A673 (cell line): ENCODE measurements at regions not wholly inside any gene's neighbourhood (a gene's known extent, or its start where the extent isn't known, plus 50 kb on each side); places are given as distances from the start of the nearest gene placed in this dataset.

Experiments used
- BruUV-seq: library from RNA; stranded (reverse); fragments of 400-500 nt; replicated peaks from 2 replicates; lab custom pipeline; 2021; lab: Mats Ljungman, UMichigan
- CTCF ChIA-PET: fragments of 300-600 bp; sonication (Branson Sonifier 250); formaldehyde crosslinking; loops from one replicate; lab custom pipeline; 2022; ENCODE audit warnings: antibody characterized with exemption; lab: Charles Lee
- POLR2A ChIA-PET: fragments of 300-600 bp; sonication (Branson Sonifier 250); formaldehyde crosslinking; loops from one replicate; lab custom pipeline; 2022; ENCODE audit warnings: antibody characterized with exemption; ENCODE audit not compliant: low non-redundant PET; lab: Charles Lee
- DNase-seq: peaks from one replicate; pipeline ENCODE4 v3.0.0-alpha.2; 2015; ENCODE audit warnings: low spot score
- H3K27ac ChIP-seq: fragments of 200-600 bp; sonication (generic); 2 replicates; pipeline ENCODE4 v1.5.1; 2016; ENCODE audit warnings: mixed run types, low read depth, mild to moderate bottlenecking, mixed read lengths, antibody characterized with exemption, low read length; ENCODE audit not compliant: poor library complexity, severe bottlenecking
- H3K27me3 ChIP-seq: fragments of 200-600 bp; sonication (generic); replicated peaks from 2 replicates; pipeline ENCODE4 v1.6.1; 2017; ENCODE audit warnings: mixed run types, low read depth, mild to moderate bottlenecking, mixed read lengths, antibody characterized with exemption, low read length; ENCODE audit not compliant: insufficient read depth, poor library complexity
- H3K36me3 ChIP-seq: fragments of 200-600 bp; sonication (generic); 2 replicates; pipeline ENCODE4 v1.6.1; 2016; ENCODE audit warnings: mixed run types, mild to moderate bottlenecking, mixed read lengths, antibody characterized with exemption, low read length; ENCODE audit not compliant: insufficient read depth, poor library complexity, severe bottlenecking
- H3K4me1 ChIP-seq: fragments of 200-600 bp; sonication (generic); 2 replicates; pipeline ENCODE4 v1.6.1; 2017; ENCODE audit warnings: mixed run types, mild to moderate bottlenecking, mixed read lengths, antibody characterized with exemption, low read length; ENCODE audit not compliant: insufficient read depth, poor library complexity, severe bottlenecking
- H3K4me3 ChIP-seq: fragments of 200-600 bp; sonication (generic); 2 replicates; pipeline ENCODE4 v1.5.1; 2016; ENCODE audit warnings: low read depth, mixed run types, mild to moderate bottlenecking, mixed read lengths, low read length; ENCODE audit not compliant: poor library complexity, severe bottlenecking
- H3K9me3 ChIP-seq: fragments of 200-600 bp; sonication (generic); 2 replicates; pipeline ENCODE4 v1.6.1; 2016; ENCODE audit warnings: mixed run types, low read depth, mild to moderate bottlenecking, mixed read lengths, antibody characterized with exemption, low read length; ENCODE audit not compliant: poor library complexity, severe bottlenecking
- EZH2 ChIP-seq: fragments of 200-600 bp; sonication (generic); IDR thresholded peaks from 2 replicates; pipeline ENCODE4 v1.6.1; 2017; ENCODE audit warnings: borderline replicate concordance, low read depth, mild to moderate bottlenecking, mixed read lengths, antibody characterized with exemption, low read length; ENCODE audit not compliant: poor library complexity, severe bottlenecking
- intact Hi-C: fragments of 100-400 bp; cut with micrococcal nuclease; formaldehyde crosslinking; loops from one replicate; pipeline ENCODE4 v1.10.0; 2022; ENCODE audit not compliant: unreplicated experiment
- TF ChIP-seq, protein P1 (sequence below): fragments of 300-800, 200-600 bp; sonication (generic); conservative IDR thresholded peaks from 2 replicates; pipeline ENCODE4 v1.5.1; 2017; ENCODE audit warnings: low read depth, mild to moderate bottlenecking, antibody characterized with exemption, low read length, moderate library complexity, mixed read lengths

DNA sequence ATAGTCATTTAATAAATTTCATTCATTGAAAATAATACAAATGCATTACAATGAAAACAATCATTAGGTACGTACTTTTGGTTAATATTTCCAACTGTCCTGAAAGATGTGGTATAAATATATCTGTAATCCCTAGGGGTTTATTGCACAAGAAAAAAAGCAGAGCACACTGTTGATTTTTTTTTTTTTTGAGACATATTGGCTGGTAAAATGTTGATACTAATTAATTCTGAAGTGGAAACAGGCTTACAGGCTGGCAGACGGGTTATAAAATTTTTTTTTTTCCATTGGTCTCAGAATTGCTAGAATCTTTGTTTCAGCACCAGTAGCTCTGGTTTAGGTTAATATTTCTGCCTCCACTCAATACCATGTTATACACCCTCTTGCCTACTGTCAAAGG, 193.6 kb downstream of the MAP2K6 start:
- H3K4me1 ChIP-seq = peaks cover 12% of the 10 kb centered on the region
- DNase-seq = no peak
- no peaks in the 10 kb centered on the region for H3K9me3 ChIP-seq
- ChIA-PET CTCF (interaction anchor here (0.6 to 1.9 kb wide), 3 partner anchors 536 to 1404 kb away, joined by 3 to 7 read pairs (median 3); no protein-coding TSS in a partner anchor), POLR2A (no interaction called here)
- H3K36me3 ChIP-seq = no peaks in the 10 kb centered on the region
- H3K27ac ChIP-seq = no peak overlapping the region
- intact Hi-C loops = no loop called here
- BruUV-seq = no TSS peak
- H3K27me3 ChIP-seq = no peaks in the 10 kb centered on the region
- no peak overlapping the region for H3K4me3 ChIP-seq
- TF ChIP-seq EZH2 = no peak
- TF ChIP-seq, protein P1, sequence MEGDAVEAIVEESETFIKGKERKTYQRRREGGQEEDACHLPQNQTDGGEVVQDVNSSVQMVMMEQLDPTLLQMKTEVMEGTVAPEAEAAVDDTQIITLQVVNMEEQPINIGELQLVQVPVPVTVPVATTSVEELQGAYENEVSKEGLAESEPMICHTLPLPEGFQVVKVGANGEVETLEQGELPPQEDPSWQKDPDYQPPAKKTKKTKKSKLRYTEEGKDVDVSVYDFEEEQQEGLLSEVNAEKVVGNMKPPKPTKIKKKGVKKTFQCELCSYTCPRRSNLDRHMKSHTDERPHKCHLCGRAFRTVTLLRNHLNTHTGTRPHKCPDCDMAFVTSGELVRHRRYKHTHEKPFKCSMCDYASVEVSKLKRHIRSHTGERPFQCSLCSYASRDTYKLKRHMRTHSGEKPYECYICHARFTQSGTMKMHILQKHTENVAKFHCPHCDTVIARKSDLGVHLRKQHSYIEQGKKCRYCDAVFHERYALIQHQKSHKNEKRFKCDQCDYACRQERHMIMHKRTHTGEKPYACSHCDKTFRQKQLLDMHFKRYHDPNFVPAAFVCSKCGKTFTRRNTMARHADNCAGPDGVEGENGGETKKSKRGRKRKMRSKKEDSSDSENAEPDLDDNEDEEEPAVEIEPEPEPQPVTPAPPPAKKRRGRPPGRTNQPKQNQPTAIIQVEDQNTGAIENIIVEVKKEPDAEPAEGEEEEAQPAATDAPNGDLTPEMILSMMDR = no peak

DNA sequence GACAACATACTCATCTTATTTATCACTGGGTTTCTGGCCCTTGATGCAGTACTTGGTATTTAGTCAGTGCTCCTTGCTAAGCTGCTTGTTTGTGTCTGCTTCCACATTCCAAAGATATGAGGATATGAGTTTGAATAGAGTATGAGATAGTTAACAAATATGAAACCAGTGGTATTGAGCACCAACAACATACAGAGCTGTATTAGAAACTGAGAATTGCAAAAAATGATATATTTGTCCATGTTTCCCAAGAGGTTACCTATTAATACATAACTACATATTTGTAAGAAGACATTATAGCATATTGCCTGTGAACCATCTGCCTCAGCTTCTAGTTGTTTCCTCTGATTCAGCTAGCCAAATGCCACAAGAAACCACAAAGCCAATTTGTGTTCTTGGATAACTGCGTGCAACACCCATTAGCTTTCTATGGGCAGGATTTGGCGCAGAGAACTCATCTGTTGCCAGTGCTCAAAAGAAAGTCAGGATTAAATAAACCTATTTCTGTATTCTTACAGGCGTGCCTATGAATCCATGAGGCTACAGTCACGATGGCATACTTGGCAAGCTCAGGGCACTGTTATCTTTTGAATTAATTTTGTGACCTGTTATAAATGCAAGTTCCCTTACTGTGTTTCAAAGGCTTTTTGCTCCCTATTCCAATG, 194.4 kb downstream of the MAP2K6 start:
- no peaks in the 10 kb centered on the region for H3K27me3 ChIP-seq
- no peak overlapping the region for H3K4me3 ChIP-seq
- no peak for TF ChIP-seq EZH2
- TF ChIP-seq, protein P1 = no peak
- H3K36me3 ChIP-seq = no peaks in the 10 kb centered on the region
- no peaks in the 10 kb centered on the region for H3K9me3 ChIP-seq
- no peak overlapping the region for H3K27ac ChIP-seq
- intact Hi-C loops = no loop called here
- peaks cover 12% of the 10 kb centered on the region for H3K4me1 ChIP-seq
- BruUV-seq = no TSS peak
- DNase-seq = no peak
- CTCF ChIA-PET = interaction anchor here (0.6 to 0.7 kb wide), 2 partner anchors 555 to 1404 kb away, joined by 3 read pairs; no protein-coding TSS in a partner anchor
- POLR2A ChIA-PET = no interaction called here

DNA sequence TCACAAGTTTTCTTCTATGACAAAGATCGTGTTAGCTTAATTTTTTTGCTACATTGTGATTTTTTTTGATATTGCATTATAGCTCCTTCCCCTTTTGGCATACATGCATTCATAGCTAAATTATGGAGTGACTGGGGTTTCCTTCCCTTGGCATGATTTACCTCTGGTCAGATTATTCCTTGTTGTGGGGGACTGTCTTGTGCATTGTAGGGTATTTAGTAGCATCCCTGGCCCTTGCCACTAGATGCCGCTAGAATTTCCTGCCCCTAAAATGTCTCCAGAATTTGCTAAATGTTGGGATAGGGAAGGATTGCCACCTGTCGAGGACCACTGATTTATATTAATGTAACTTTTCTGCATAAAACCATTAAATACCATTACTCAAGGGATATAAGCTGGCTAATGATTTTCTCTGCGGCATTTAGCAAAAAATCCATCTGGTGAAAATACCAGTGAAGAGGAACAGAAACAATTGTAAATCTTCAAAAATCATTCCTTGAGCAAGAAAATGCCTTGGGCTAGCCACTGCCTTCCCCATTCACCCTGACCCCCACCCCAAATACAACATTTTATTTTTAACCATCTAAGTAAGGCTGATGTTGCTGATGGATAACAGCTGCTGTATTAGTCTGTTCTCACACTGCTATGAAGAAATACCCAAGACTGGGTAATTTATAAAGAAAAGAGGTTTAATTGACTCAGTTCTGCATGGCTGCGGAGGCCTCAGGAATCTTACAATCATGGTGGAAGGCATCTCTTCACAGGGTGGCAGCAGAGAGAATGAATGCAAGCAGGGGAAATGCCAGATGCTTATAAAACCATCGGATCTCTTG, 195.2 kb downstream of the MAP2K6 start:
- Histone ChIP-seq H3K27ac (no peak overlapping the region), H3K4me1 (peaks cover 12% of the 10 kb centered on the region), H3K9me3 (no peaks in the 10 kb centered on the region), H3K27me3 (no peaks in the 10 kb centered on the region), H3K4me3 (no peak overlapping the region), H3K36me3 (no peaks in the 10 kb centered on the region)
- TF ChIP-seq, protein P1 = peak; percentile 72
- no peak for TF ChIP-seq EZH2
- CTCF ChIA-PET = no interaction called here
- peak; percentile 37 for DNase-seq
- intact Hi-C loops = no loop called here
- BruUV-seq = no TSS peak
- POLR2A ChIA-PET = no interaction called here
